ENCODE measurements at regions not wholly inside any gene's neighbourhood (a gene's known extent, or its start where the extent isn't known, plus 50 kb on each side); places are given as distances from the start of the nearest gene placed in this dataset.

- no peak for TF ChIP-seq CREB1 (IDR thresholded peaks at IDR 0.05)
- no peak for TF ChIP-seq CREB1 (CRISPR knock-in tag; IDR thresholded peaks at IDR 0.05)
- TF ChIP-seq MIER1 (IDR thresholded peaks at IDR 0.05; ENCODE audit: low read depth), result no peak
These were observed 380.1 kb upstream of the CHRM3 start for GRCh38 chr1:239006276-239006675.

Data from K562 (cell line).